ENCODE measurements at regions not wholly inside any gene's neighbourhood (a gene's known extent, or its start where the extent isn't known, plus 50 kb on each side); places are given as distances from the start of the nearest gene placed in this dataset.
A peak's percentile ranks its signal among the peaks of the same experiment; 100 is the strongest.

GRCh38 chr2:198488964-198489363 is 684.6 kb downstream of the PLCL1 start:
- no peak overlapping the region for H3K18ac ChIP-seq (ENCODE audit: low read length)
- no peak for DNase-seq
- no peaks in the 10 kb centered on the region for H3K27me3 ChIP-seq (ENCODE audit: insufficient read depth, low read length, poor library complexity)
- no peak overlapping the region for H3K56ac ChIP-seq (ENCODE audit: low read length)
- H3K79me2 ChIP-seq (ENCODE audit: control insufficient read depth, insufficient read depth, low read length), result no peaks in the 10 kb centered on the region
- H2BK15ac ChIP-seq (replicated peaks; ENCODE audit: low read depth), result no peak overlapping the region
- H3K4me3 ChIP-seq (ENCODE audit: low read length), result no peak overlapping the region
- no peak overlapping the region for H4K5ac ChIP-seq (ENCODE audit: low read length)
- H2BK5ac ChIP-seq (ENCODE audit: low read length), result no peak overlapping the region
- no peaks in the 10 kb centered on the region for H3K79me1 ChIP-seq (ENCODE audit: low read length)
- H3K36me3 ChIP-seq (ENCODE audit: control insufficient read depth, insufficient read depth, low read length), result no peaks in the 10 kb centered on the region
- H3K27ac ChIP-seq (ENCODE audit: low read depth, low read length), result no peak overlapping the region
- H3K4me2 ChIP-seq (ENCODE audit: low read length), result no peak overlapping the region
- H2BK120ac ChIP-seq (ENCODE audit: low read depth, low read length), result no peak overlapping the region
- no peak overlapping the region for H2AK5ac ChIP-seq (ENCODE audit: low read length)
- H3K4me1 ChIP-seq (ENCODE audit: control insufficient read depth, low read depth, low read length), result no peaks in the 10 kb centered on the region
- H4K8ac ChIP-seq (ENCODE audit: low read depth, low read length), result no peak overlapping the region
- H3K9ac ChIP-seq (ENCODE audit: low read length), result no peak overlapping the region
- H3K4ac ChIP-seq (ENCODE audit: low read depth, low read length), result no peak overlapping the region
- no peak overlapping the region for H3K23ac ChIP-seq (ENCODE audit: low read length)

DNA sequence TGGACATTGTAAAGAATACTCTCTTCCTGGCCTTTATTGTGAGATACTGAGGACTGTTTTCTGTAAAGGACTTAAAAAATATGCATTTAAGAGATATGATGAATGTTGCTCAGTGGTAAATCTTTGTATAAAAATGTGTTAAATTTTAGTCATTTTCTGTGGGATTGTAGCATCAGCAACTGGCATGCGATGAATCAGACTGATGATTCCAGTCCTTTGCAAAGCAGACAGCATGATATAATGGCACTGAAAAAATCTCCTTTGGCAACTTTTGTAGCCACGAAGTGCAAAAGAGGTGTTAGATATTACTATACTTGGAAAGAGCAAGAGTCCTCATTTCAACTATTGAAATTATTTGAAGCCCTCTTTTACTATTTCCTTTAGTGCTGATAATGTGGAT is 678.7 kb downstream of the PLCL1 start:
- no peak for DNase-seq
- Histone ChIP-seq H3K27ac (ENCODE audit: low read depth, low read length) (no peak overlapping the region), H3K4me2 (ENCODE audit: low read length) (no peak overlapping the region), H3K56ac (ENCODE audit: low read length) (no peak overlapping the region), H3K9ac (ENCODE audit: low read length) (no peak overlapping the region), H3K23ac (ENCODE audit: low read length) (no peak overlapping the region), H2BK120ac (ENCODE audit: low read depth, low read length) (no peak overlapping the region), H3K4me3 (ENCODE audit: low read length) (no peak overlapping the region), H3K79me1 (ENCODE audit: low read length) (no peaks in the 10 kb centered on the region), H2BK5ac (ENCODE audit: low read length) (no peak overlapping the region), H3K79me2 (ENCODE audit: control insufficient read depth, insufficient read depth, low read length) (no peaks in the 10 kb centered on the region), H2AK5ac (ENCODE audit: low read length) (no peak overlapping the region), H3K27me3 (ENCODE audit: insufficient read depth, low read length, poor library complexity) (no peaks in the 10 kb centered on the region), H4K5ac (ENCODE audit: low read length) (no peak overlapping the region), H3K4ac (ENCODE audit: low read depth, low read length) (no peak overlapping the region), H2BK15ac (replicated peaks; ENCODE audit: low read depth) (no peak overlapping the region), H3K4me1 (ENCODE audit: control insufficient read depth, low read depth, low read length) (no peaks in the 10 kb centered on the region), H3K18ac (ENCODE audit: low read length) (no peak overlapping the region), H4K8ac (ENCODE audit: low read depth, low read length) (no peak overlapping the region), H3K36me3 (ENCODE audit: control insufficient read depth, insufficient read depth, low read length) (no peaks in the 10 kb centered on the region)
- no CpG with 5 or more reads among the region's 2 CpGs for WGBS (ENCODE audit: extremely low coverage, insufficient coverage, low lambda C conversion rate)

DNA sequence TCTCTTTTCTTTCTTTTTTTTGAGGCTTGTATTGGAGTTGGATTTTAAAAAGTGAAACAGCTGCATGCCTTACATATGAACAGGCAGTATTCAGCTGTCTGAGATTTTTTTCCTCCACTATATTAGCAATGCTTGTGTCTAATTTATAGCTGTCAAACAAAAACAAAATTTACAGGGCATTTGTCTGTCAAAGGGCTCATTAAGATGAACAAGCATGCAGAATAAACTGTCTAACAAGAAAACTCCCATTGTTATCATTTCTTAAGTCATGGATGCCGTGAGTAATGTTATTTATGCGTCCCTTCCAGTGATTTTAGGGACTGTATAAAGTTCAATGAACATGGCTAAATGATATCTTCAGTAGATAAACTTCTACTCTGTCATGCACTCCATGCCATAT is 674.7 kb downstream of the PLCL1 start:
- WGBS (ENCODE audit: extremely low coverage, insufficient coverage, low lambda C conversion rate), result no CpG with 5 or more reads among the region's 2 CpGs
- no peaks in the 10 kb centered on the region for H3K4me1 ChIP-seq (ENCODE audit: control insufficient read depth, low read depth, low read length)
- DNase-seq, result no peak

GRCh38 chr2:198478361-198478760 is 674.0 kb downstream of the PLCL1 start:
- Histone ChIP-seq H3K9ac (ENCODE audit: low read length) (no peak overlapping the region), H4K8ac (ENCODE audit: low read depth, low read length) (no peak overlapping the region), H3K4me3 (ENCODE audit: low read length) (no peak overlapping the region), H3K23ac (ENCODE audit: low read length) (no peak overlapping the region), H2AK5ac (ENCODE audit: low read length) (no peak overlapping the region), H3K4ac (ENCODE audit: low read depth, low read length) (no peak overlapping the region), H3K79me1 (ENCODE audit: low read length) (no peaks in the 10 kb centered on the region), H3K56ac (ENCODE audit: low read length) (no peak overlapping the region), H2BK15ac (replicated peaks; ENCODE audit: low read depth) (no peak overlapping the region), H3K4me2 (ENCODE audit: low read length) (no peak overlapping the region), H3K36me3 (ENCODE audit: control insufficient read depth, insufficient read depth, low read length) (no peaks in the 10 kb centered on the region), H3K4me1 (ENCODE audit: control insufficient read depth, low read depth, low read length) (no peaks in the 10 kb centered on the region), H2BK5ac (ENCODE audit: low read length) (no peak overlapping the region), H3K18ac (ENCODE audit: low read length) (no peak overlapping the region), H2BK120ac (ENCODE audit: low read depth, low read length) (no peak overlapping the region), H3K27ac (ENCODE audit: low read depth, low read length) (no peak overlapping the region), H3K27me3 (ENCODE audit: insufficient read depth, low read length, poor library complexity) (no peaks in the 10 kb centered on the region), H4K5ac (ENCODE audit: low read length) (no peak overlapping the region), H3K79me2 (ENCODE audit: control insufficient read depth, insufficient read depth, low read length) (no peaks in the 10 kb centered on the region)
- WGBS (ENCODE audit: extremely low coverage, insufficient coverage, low lambda C conversion rate), result no CpG with 5 or more reads among the region's 1 CpG
- no peak for DNase-seq

More for the DNA sequence above, 674.7 kb downstream of the PLCL1 start:
- Histone ChIP-seq H3K4me2 (ENCODE audit: low read length) (no peak overlapping the region), H3K79me2 (ENCODE audit: control insufficient read depth, insufficient read depth, low read length) (no peaks in the 10 kb centered on the region), H3K56ac (ENCODE audit: low read length) (no peak overlapping the region), H4K5ac (ENCODE audit: low read length) (no peak overlapping the region), H3K9ac (ENCODE audit: low read length) (no peak overlapping the region), H3K4ac (ENCODE audit: low read depth, low read length) (no peak overlapping the region), H2AK5ac (ENCODE audit: low read length) (no peak overlapping the region), H3K23ac (ENCODE audit: low read length) (no peak overlapping the region), H2BK5ac (ENCODE audit: low read length) (no peak overlapping the region), H3K27ac (ENCODE audit: low read depth, low read length) (no peak overlapping the region), H2BK15ac (replicated peaks; ENCODE audit: low read depth) (no peak overlapping the region), H3K27me3 (ENCODE audit: insufficient read depth, low read length, poor library complexity) (no peaks in the 10 kb centered on the region), H2BK120ac (ENCODE audit: low read depth, low read length) (no peak overlapping the region), H3K36me3 (ENCODE audit: control insufficient read depth, insufficient read depth, low read length) (no peaks in the 10 kb centered on the region), H4K8ac (ENCODE audit: low read depth, low read length) (no peak overlapping the region), H3K79me1 (ENCODE audit: low read length) (no peaks in the 10 kb centered on the region), H3K4me3 (ENCODE audit: low read length) (no peak overlapping the region), H3K18ac (ENCODE audit: low read length) (no peak overlapping the region)

DNA sequence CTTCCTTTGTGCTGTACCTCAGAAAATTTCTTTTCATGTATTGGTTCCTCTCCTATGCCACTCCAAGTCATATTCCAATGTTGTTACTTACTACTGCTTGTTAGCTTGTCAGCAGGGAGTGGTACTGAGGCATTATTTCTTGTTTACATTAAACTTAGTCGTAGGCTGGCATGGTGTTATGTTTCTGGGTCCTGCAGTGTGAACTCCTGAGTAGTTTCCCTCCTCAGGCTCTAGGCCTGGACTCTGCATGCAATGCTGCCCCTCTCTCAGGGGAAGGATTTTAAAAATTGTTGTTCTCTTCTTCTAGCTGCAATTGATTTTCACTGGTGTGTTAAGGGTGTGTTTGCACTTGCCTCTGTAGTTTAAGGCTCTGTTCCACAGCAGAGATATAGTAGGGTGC is 671.6 kb downstream of the PLCL1 start:
- Histone ChIP-seq H4K5ac (ENCODE audit: low read length) (no peak overlapping the region), H3K27ac (ENCODE audit: low read depth, low read length) (no peak overlapping the region), H3K4ac (ENCODE audit: low read depth, low read length) (no peak overlapping the region), H2BK5ac (ENCODE audit: low read length) (no peak overlapping the region), H3K9ac (ENCODE audit: low read length) (no peak overlapping the region), H3K4me2 (ENCODE audit: low read length) (no peak overlapping the region), H3K23ac (ENCODE audit: low read length) (no peak overlapping the region), H4K8ac (ENCODE audit: low read depth, low read length) (no peak overlapping the region), H3K56ac (ENCODE audit: low read length) (no peak overlapping the region), H3K18ac (ENCODE audit: low read length) (no peak overlapping the region), H3K4me1 (ENCODE audit: control insufficient read depth, low read depth, low read length) (no peaks in the 10 kb centered on the region), H3K4me3 (ENCODE audit: low read length) (no peak overlapping the region), H2BK120ac (ENCODE audit: low read depth, low read length) (no peak overlapping the region), H2AK5ac (ENCODE audit: low read length) (no peak overlapping the region), H3K36me3 (ENCODE audit: control insufficient read depth, insufficient read depth, low read length) (no peaks in the 10 kb centered on the region), H2BK15ac (replicated peaks; ENCODE audit: low read depth) (no peak overlapping the region), H3K27me3 (ENCODE audit: insufficient read depth, low read length, poor library complexity) (no peaks in the 10 kb centered on the region), H3K79me1 (ENCODE audit: low read length) (no peaks in the 10 kb centered on the region), H3K79me2 (ENCODE audit: control insufficient read depth, insufficient read depth, low read length) (no peaks in the 10 kb centered on the region)
- no peak for DNase-seq
- no CpG with 5 or more reads among the region's 1 CpG for WGBS (ENCODE audit: extremely low coverage, insufficient coverage, low lambda C conversion rate)

GRCh38 chr2:198471291-198471690 is 666.9 kb downstream of the PLCL1 start:
- Histone ChIP-seq H3K4me2 (ENCODE audit: low read length) (no peak overlapping the region), H3K36me3 (ENCODE audit: control insufficient read depth, insufficient read depth, low read length) (no peaks in the 10 kb centered on the region), H3K4me1 (ENCODE audit: control insufficient read depth, low read depth, low read length) (no peaks in the 10 kb centered on the region), H2AK5ac (ENCODE audit: low read length) (no peak overlapping the region), H3K79me1 (ENCODE audit: low read length) (no peaks in the 10 kb centered on the region), H2BK15ac (replicated peaks; ENCODE audit: low read depth) (no peak overlapping the region), H3K4ac (ENCODE audit: low read depth, low read length) (no peak overlapping the region), H4K8ac (ENCODE audit: low read depth, low read length) (no peak overlapping the region), H4K5ac (ENCODE audit: low read length) (no peak overlapping the region), H3K27ac (ENCODE audit: low read depth, low read length) (no peak overlapping the region), H3K4me3 (ENCODE audit: low read length) (no peak overlapping the region), H3K27me3 (ENCODE audit: insufficient read depth, low read length, poor library complexity) (no peaks in the 10 kb centered on the region), H3K9ac (ENCODE audit: low read length) (no peak overlapping the region), H2BK5ac (ENCODE audit: low read length) (no peak overlapping the region), H3K23ac (ENCODE audit: low read length) (no peak overlapping the region), H3K18ac (ENCODE audit: low read length) (no peak overlapping the region), H3K56ac (ENCODE audit: low read length) (no peak overlapping the region), H2BK120ac (ENCODE audit: low read depth, low read length) (no peak overlapping the region), H3K79me2 (ENCODE audit: control insufficient read depth, insufficient read depth, low read length) (no peaks in the 10 kb centered on the region)
- peak; percentile 38 for DNase-seq
- WGBS (ENCODE audit: extremely low coverage, insufficient coverage, low lambda C conversion rate), result no CpG with 5 or more reads among the region's 2 CpGs
